ENCODE measurements at regions not wholly inside any gene's neighbourhood (a gene's known extent, or its start where the extent isn't known, plus 50 kb on each side); places are given as distances from the start of the nearest gene placed in this dataset.

GRCh38 chr13:30107521-30108136 lies 199.7 kb downstream of the KATNAL1 start:
- no peak for DNase-seq (ENCODE audit: low spot score)

DNA sequence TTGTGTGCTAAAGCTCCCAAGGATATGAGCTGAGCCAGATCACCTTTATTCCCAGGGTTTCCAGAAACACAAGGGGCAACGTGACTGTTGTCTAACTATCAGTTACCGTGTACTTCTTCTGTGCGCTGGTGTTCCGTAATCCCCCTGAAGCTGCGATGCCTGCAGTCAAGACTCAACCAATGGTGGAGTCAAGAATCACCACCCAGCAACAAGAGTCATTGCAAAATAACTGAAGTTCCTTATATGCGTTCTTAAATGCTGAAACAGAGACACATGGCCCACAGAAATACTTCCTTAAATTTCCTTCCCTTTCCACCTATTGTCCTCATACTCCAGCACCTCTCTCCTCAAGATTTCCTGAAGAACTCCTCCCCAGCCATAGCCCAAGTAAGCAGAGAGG lies 200.2 kb downstream of the KATNAL1 start:
- DNase-seq (ENCODE audit: low spot score) = peak; percentile 21

GRCh38 chr13:30105381-30105780 lies 202.0 kb downstream of the KATNAL1 start:
- DNase-seq (ENCODE audit: low spot score) = peak; percentile 61

GRCh38 chr13:30103161-30103840 lies 204.1 kb downstream of the KATNAL1 start:
- peak; percentile 65 for DNase-seq (ENCODE audit: low spot score)

- DNase-seq (ENCODE audit: low spot score) = no peak
These were observed 207.1 kb downstream of the KATNAL1 start for GRCh38 chr13:30100226-30100625.

DNA sequence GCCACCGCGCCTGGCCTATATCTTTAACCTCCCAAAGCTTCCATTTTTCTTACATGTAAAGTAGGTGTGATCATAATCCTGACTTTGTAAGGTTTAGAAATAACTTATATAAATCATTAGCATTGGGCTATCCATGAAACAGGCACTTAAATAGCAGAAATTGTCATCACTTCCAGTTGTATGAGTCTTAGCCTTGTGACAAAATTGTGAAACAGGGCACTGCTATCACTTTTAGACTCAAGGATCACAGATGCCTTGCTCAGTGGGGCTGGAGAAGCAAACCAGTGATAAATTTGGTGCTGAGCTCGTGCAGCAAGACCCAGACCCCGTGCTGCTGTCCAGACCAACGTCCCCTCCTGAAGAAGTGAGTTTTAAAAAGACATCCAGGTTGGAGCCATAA lies 209.7 kb downstream of the KATNAL1 start:
- no peak for DNase-seq (ENCODE audit: low spot score)

GRCh38 chr13:30097089-30097488 lies 210.3 kb downstream of the KATNAL1 start:
- DNase-seq (ENCODE audit: low spot score) = no peak

- no peak for DNase-seq (ENCODE audit: low spot score)
These were observed 213.3 kb downstream of the KATNAL1 start for GRCh38 chr13:30094015-30094414.

- DNase-seq (ENCODE audit: low spot score) = no peak
These were observed 214.1 kb downstream of the KATNAL1 start for GRCh38 chr13:30093236-30093635.

GRCh38 chr13:30091691-30092090 lies 215.7 kb downstream of the KATNAL1 start:
- DNase-seq (ENCODE audit: low spot score) = no peak

DNA sequence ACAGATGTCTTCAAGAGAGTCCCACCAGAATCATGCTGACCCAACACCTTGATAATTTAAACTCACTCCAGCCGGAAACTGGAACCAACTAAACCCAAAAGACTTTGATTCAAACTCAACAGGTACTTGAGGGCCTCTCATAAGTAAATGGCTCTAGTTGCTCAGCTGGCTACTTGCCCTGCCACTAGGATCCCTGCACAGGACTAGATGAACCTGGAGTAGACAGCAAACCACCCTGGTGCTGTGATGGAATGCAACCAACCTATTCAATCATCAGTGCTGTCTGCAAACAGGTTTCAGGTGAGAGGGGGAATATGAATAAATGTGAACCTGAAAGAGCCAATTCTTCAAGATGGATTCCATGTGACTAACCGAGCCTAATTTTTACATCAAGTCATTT lies 216.3 kb downstream of the KATNAL1 start:
- DNase-seq (ENCODE audit: low spot score) = no peak

GRCh38 chr13:30088312-30088855 lies 219.0 kb downstream of the KATNAL1 start:
- DNase-seq (ENCODE audit: low spot score) = no peak

DNA sequence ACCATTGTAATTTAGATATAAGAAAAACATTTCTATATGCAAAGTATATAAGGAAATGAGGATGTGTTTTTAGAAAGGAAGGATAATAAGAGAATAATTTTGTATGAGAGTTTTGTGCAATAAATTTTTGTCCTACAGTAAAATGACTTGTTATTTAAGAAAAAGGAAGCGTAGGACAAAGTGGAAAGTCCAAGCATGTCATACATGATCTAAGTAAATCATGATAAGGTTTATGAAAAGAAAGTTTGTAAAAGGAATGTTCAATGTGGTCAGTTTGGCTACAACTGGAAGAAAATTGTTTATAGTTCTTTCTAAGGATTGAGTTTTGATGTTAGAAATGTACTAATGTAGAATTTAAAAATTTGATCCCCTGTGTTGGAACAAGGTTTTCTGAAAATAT lies 222.3 kb downstream of the KATNAL1 start:
- DNase-seq (ENCODE audit: low spot score) = no peak

DNA sequence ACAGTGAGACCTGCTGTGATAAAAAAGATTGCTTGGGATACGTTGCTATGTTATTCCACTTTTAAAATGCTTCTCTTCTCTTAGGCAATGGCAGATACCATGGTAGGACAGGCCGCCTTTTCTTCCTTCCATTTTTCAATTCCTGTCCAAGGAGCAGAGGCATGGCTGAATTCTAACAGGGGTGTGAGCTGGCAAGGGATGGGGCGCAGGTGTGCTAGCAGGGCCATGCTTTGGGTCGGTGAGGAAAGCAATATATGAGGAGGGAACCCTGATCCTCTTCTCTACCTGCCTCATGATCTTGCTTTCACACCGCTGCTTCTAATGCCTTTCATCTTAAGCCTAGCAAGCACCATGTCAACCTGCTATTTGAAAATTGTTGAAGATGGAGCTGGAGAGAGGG lies 225.0 kb downstream of the KATNAL1 start:
- DNase-seq (ENCODE audit: low spot score) = no peak

DNA sequence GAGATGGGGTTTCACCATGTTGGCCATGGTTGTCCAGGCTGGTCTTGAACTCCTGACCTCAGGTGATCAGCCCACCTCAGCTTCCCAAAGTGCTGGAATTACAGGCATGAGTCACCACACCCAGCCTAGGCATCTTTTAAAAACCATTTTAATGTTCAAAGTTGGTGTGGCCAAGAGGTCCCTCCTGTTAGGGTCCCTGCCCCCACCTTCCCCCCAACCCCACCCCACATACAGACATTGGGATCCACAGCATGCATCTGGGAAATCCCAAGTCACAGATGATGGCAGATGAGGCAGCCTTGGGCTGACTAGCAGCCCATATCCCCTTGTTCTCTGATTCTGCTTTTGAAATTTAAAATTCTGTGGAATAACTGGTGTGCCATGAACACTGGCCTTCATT lies 226.0 kb downstream of the KATNAL1 start:
- DNase-seq (ENCODE audit: low spot score) = no peak

DNA sequence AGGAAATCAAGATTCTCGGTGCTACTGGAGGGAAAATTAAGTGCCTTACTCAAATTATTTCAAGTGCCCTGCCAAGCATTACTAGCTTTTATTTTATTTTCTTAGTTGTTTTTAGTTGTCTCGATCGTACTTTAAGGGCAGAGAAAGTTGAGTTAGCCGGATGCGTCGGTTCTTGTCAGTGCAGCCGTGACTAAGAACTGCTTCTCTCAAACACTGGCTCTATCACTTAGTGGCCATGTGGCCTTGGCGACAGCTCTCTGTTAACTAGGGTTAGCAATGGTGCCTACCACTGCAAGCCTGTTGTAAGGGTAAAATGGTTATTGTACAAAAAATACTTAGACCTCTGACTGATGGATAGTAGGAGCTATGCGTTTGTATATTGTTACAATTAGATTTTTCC lies 227.8 kb downstream of the KATNAL1 start:
- no peak for DNase-seq (ENCODE audit: low spot score)

DNA sequence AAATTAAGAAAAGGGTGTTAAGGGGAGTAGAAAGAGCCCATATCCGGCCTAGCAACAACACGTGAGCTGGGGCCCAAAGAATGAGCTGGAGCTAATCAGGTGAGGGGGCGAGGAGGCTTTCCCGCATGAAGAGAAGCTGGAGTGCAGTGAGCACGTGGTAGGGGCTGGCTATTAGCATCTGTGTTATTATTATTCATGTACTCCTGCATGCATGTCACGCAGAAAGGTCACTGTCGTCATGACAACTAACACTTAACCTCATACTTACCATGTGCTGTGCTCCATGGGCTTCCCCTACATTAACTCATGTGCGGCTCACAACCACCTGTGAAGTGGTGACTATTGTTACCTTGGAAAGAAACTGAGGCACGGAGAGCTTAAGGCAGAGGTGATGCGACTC lies 227.6 kb upstream of the UBL3 start:
- DNase-seq (ENCODE audit: low spot score) = no peak

- DNase-seq (ENCODE audit: low spot score) = no peak
These were observed 226.9 kb upstream of the UBL3 start for GRCh38 chr13:30077240-30077735.

DNA sequence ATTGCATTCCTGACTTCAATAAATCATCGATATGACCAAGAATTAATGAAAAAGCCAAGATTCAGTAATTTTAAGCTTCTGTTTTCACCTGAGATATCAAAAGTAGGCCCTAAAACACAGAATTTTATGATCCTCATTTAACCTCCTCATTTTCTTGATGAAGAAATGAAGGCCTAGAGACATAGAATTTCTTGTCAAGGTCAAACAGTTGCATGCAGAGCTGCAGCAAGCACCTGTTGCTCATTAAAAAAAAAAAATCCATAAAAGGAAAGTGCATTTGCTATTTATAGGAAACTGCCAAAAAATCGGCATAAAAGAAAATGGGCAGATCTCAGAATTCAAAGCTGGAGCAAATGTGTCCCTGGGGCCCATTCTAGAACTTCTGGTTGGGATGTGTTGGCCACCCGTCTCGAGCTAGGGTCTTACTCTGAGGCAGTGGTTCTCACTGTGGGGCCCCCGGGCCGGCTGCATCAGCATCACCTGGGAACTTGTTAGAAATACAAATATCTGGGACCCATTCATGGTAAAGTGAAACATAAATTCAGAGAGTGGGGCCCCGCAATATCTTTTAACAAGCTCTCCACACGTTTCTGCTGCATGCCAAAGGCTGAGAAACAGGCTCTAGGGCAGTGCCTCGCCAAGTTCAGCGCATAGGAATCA lies 224.7 kb upstream of the UBL3 start:
- DNase-seq (ENCODE audit: low spot score) = no peak

- no peak for DNase-seq (ENCODE audit: low spot score)
These were observed 224.0 kb upstream of the UBL3 start for GRCh38 chr13:30074431-30074830.

DNA sequence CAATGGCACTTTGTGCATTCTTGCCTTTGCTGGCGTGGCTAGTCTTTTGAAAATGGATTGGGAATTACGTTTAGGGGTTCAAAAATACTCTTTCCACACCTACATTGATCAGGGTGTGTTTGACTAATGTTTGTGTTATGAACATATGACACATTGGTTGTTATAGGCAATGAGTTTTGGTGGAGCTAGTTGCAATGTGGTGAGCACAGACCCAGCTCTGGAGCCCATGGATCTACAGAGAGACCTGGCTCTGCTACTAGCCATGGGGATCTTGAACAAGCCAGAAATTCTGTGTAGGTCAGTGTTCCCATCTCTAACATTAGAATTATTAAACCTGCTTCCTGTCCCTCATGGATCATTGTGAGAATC lies 222.4 kb upstream of the UBL3 start:
- DNase-seq (ENCODE audit: low spot score) = no peak

GRCh38 chr13:30071969-30072817 lies 221.8 kb upstream of the UBL3 start:
- peak; percentile 5 for DNase-seq (ENCODE audit: low spot score)
